CD14-positive monocyte (primary cell): ENCODE measurements at regions not wholly inside any gene's neighbourhood (a gene's known extent, or its start where the extent isn't known, plus 50 kb on each side); places are given as distances from the start of the nearest gene placed in this dataset.

ENCODE experiments used
- DNase-seq, 3 donors: peaks; one replicate each; pipeline ENCODE4 v3.0.0-alpha.2; 2011 to 2022
- H2AFZ ChIP-seq: 2 replicates; pipeline ENCODE4 v1.6.0; 2012; ENCODE audit warnings: mild to moderate bottlenecking, low read depth, low read length, inconsistent platforms; ENCODE audit not compliant: insufficient read depth, poor library complexity, severe bottlenecking
- H3K27ac ChIP-seq, 2 donors: 1 replicate in 1 of 2; 2 replicates in 1 of 2; pipeline ENCODE4 v1.5.1; 2012 to 2013; ENCODE audit warnings: low read length in 2 of 2, control low read depth in 1 of 2, inconsistent platforms in 1 of 2, low read depth in 1 of 2, mild to moderate bottlenecking in 1 of 2
- H3K27me3 ChIP-seq, 2 donors: one replicate each; pipeline versions ENCODE4 v1.6.0 to v1.6.1; 2011 to 2013; ENCODE audit warnings: low read length in 2 of 2; ENCODE audit not compliant: control insufficient read depth in 2 of 2, insufficient read depth in 2 of 2
- H3K36me3 ChIP-seq, 2 donors: replicated peaks in 1 of 2; 1 replicate in 1 of 2; 2 replicates in 1 of 2; pipeline versions ENCODE4 v1.5.1 to v1.6.1; 2012 to 2013; ENCODE audit warnings: low read length in 2 of 2, control low read depth in 1 of 2, inconsistent platforms in 1 of 2, mild to moderate bottlenecking in 1 of 2; ENCODE audit not compliant: insufficient read depth in 2 of 2, control insufficient read depth in 1 of 2
- H3K4me1 ChIP-seq, 2 donors: 1 replicate in 1 of 2; 2 replicates in 1 of 2; pipeline versions ENCODE4 v1.5.1 to v1.6.1; 2012 to 2013; ENCODE audit warnings: low read length in 2 of 2, control low read depth in 1 of 2, inconsistent platforms in 1 of 2, mild to moderate bottlenecking in 1 of 2, moderate library complexity in 1 of 2; ENCODE audit not compliant: insufficient read depth in 2 of 2, control insufficient read depth in 1 of 2
- H3K4me2 ChIP-seq: replicated peaks from 2 replicates; pipeline ENCODE3; 2012; ENCODE audit warnings: low read length, moderate library complexity, mild to moderate bottlenecking; ENCODE audit not compliant: poor library complexity, severe bottlenecking; ENCODE audit errors: extremely low read depth
- H3K4me3 ChIP-seq, 3 experiments: fragments of 200-600 bp in 1 of 3; sonication (generic) in 1 of 3; replicated peaks in 1 of 3; 1 replicate in 2 of 3; 2 replicates in 1 of 3; pipeline ENCODE4 v1.5.1; 2011 to 2013; ENCODE audit warnings: low read length in 3 of 3, mild to moderate bottlenecking in 3 of 3, control low read depth in 2 of 3, low read depth in 2 of 3, inconsistent platforms in 1 of 3, moderate library complexity in 1 of 3
- H3K79me2 ChIP-seq: 2 replicates; pipeline ENCODE4 v1.6.0; 2012; ENCODE audit warnings: mild to moderate bottlenecking, control low read depth, inconsistent platforms, low read length, moderate library complexity; ENCODE audit not compliant: insufficient read depth
- H3K9ac ChIP-seq: 2 replicates; pipeline ENCODE4 v1.6.0; 2017; ENCODE audit warnings: low read length, mild to moderate bottlenecking; ENCODE audit not compliant: insufficient read depth, poor library complexity, severe bottlenecking
- H3K9me3 ChIP-seq, 2 donors: replicated peaks in 1 of 2; 1 replicate in 1 of 2; 2 replicates in 1 of 2; pipeline versions ENCODE4 v1.5.1 to v1.6.1; 2012 to 2013; ENCODE audit warnings: low read length in 2 of 2, control low read depth in 1 of 2; ENCODE audit not compliant: control insufficient read depth in 1 of 2, insufficient read depth in 1 of 2
- H4K20me1 ChIP-seq: 2 replicates; pipeline ENCODE4 v1.6.0; 2012; ENCODE audit warnings: mild to moderate bottlenecking, low read length, control low read depth, moderate library complexity; ENCODE audit not compliant: insufficient read depth
- H3K27ac Mint-ChIP-seq, 7 donors: one replicate each; pipeline ENCODE4 v1.8.0; 2020; ENCODE audit warnings: mild to moderate bottlenecking in 7 of 7, mixed read lengths in 7 of 7, moderate library complexity in 6 of 7, inconsistent platforms in 2 of 7
- H3K27me3 Mint-ChIP-seq, 3 donors: one replicate each; pipeline ENCODE4 v1.8.0; 2021 to 2022; ENCODE audit warnings: low read depth in 3 of 3, mild to moderate bottlenecking in 3 of 3, mixed read lengths in 3 of 3, moderate library complexity in 3 of 3, inconsistent platforms in 1 of 3
- H3K36me3 Mint-ChIP-seq, 2 donors: one replicate each; pipeline ENCODE4 v1.8.0; 2020; ENCODE audit warnings: mixed read lengths in 2 of 2, inconsistent platforms in 1 of 2, mild to moderate bottlenecking in 1 of 2
- H3K4me1 Mint-ChIP-seq: one replicate; pipeline ENCODE4 v1.8.0; 2020; ENCODE audit warnings: mild to moderate bottlenecking, mixed read lengths
- H3K4me3 Mint-ChIP-seq, 2 donors: one replicate each; pipeline ENCODE4 v1.8.0; 2020; ENCODE audit warnings: mild to moderate bottlenecking in 2 of 2, mixed read lengths in 2 of 2, moderate library complexity in 1 of 2
- H3K9me3 Mint-ChIP-seq, 7 donors: one replicate each; pipeline ENCODE4 v1.8.0; 2020 to 2022; ENCODE audit warnings: mixed read lengths in 7 of 7, mild to moderate bottlenecking in 6 of 7, moderate library complexity in 6 of 7, inconsistent platforms in 2 of 7
- WGBS: methylation state at CpG from one replicate; pipeline ENCODE4 v1.1.5; 2013; ENCODE audit warnings: missing lambda C conversion rate; ENCODE audit not compliant: insufficient coverage; 5-methylcytosine and 5-hydroxymethylcytosine counted together
- intact Hi-C, 2 donors: fragments of 100-400 bp; cut with micrococcal nuclease; formaldehyde crosslinking; loops; one replicate each; pipeline versions ENCODE4 v1.15.0 to v1.15.1; 2023
- TF ChIP-seq, protein P1 (sequence below): fragments of 200-600 bp; IDR thresholded peaks from one replicate; pipeline ENCODE4 v1.8.0; 2022; ENCODE audit warnings: antibody characterized with exemption, mild to moderate bottlenecking

DNA sequence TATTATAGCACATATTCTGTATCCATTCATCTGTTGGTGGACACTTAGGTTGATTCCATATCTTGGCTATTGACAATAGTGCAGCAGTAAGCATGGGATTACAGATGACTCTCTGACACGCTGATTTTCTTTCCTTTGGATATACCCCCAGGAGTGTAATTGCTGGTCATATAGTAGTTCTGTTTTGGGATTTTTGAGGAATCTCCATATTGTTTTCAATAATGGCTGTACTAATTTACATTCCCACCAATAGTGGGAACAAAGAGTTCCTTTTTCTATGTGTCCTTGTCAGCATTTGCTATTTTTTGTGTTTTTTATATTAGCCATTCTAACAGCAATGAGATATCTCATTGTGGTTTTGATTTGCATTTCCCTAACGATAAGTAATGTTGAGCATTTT lies 309.0 kb upstream of the JARID2 start:
- no peak overlapping the region for H3K27ac ChIP-seq
- no CpG with 5 or more reads among the region's 2 CpGs for WGBS
- no peak overlapping the region for H3K4me2 ChIP-seq
- no peak overlapping the region for H2AFZ ChIP-seq
- H3K4me3 ChIP-seq = no peak overlapping the region
- no peaks in the 10 kb centered on the region for H3K36me3 ChIP-seq
- no peaks in the 10 kb centered on the region for H3K27me3 Mint-ChIP-seq
- H3K9me3 ChIP-seq = no peaks in the 10 kb centered on the region
- H3K4me1 Mint-ChIP-seq = peaks cover 21% of the 10 kb centered on the region
- peaks cover 9 to 11% of the 10 kb centered on the region in 2 donors for H3K4me1 ChIP-seq
- peaks cover 0 to under 1% of the 10 kb centered on the region in 2 donors for H3K36me3 Mint-ChIP-seq
- H3K9me3 Mint-ChIP-seq = peaks cover 0 to under 1% (median 0%) of the 10 kb centered on the region in 7 donors
- DNase-seq = no peak
- no peak overlapping the region for H3K9ac ChIP-seq
- no peaks in the 10 kb centered on the region for H3K27me3 ChIP-seq
- H3K79me2 ChIP-seq = no peaks in the 10 kb centered on the region
- intact Hi-C loops = no loop called here
- TF ChIP-seq, protein P1, sequence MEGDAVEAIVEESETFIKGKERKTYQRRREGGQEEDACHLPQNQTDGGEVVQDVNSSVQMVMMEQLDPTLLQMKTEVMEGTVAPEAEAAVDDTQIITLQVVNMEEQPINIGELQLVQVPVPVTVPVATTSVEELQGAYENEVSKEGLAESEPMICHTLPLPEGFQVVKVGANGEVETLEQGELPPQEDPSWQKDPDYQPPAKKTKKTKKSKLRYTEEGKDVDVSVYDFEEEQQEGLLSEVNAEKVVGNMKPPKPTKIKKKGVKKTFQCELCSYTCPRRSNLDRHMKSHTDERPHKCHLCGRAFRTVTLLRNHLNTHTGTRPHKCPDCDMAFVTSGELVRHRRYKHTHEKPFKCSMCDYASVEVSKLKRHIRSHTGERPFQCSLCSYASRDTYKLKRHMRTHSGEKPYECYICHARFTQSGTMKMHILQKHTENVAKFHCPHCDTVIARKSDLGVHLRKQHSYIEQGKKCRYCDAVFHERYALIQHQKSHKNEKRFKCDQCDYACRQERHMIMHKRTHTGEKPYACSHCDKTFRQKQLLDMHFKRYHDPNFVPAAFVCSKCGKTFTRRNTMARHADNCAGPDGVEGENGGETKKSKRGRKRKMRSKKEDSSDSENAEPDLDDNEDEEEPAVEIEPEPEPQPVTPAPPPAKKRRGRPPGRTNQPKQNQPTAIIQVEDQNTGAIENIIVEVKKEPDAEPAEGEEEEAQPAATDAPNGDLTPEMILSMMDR = no peak
- H3K27ac Mint-ChIP-seq = no peak overlapping the region
- no peak overlapping the region for H3K4me3 Mint-ChIP-seq
- H4K20me1 ChIP-seq = no peaks in the 10 kb centered on the region

DNA sequence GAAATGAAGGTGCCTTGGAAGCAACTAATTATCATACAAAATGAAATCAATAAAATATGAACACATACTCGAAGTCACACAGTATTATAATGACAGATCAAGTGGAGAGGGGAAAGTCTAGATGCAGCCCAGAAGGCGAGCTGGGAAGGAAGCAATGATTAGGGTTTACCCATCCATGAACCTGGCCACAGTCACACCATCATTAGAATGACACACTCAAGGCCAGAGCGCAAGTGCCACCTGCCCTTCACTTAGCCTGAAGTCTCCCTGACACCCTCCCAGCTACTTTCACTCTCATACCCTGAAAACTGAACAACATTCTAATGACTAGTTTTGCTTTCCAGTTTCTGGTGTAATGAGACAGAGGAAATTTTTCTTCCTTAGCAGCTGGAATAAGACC lies 302.8 kb upstream of the JARID2 start:
- Histone ChIP-seq H2AFZ (no peak overlapping the region), H3K4me2 (no peak overlapping the region), H3K4me1 (peaks cover 34 to 39% of the 10 kb centered on the region in 2 donors), H3K9me3 (no peaks in the 10 kb centered on the region), H3K4me3 (no peak overlapping the region), H3K9ac (no peak overlapping the region), H3K79me2 (no peaks in the 10 kb centered on the region), H3K27ac (no peak overlapping the region), H3K27me3 (no peaks in the 10 kb centered on the region), H4K20me1 (no peaks in the 10 kb centered on the region), H3K36me3 (no peaks in the 10 kb centered on the region)
- no CpG with 5 or more reads among the region's 3 CpGs for WGBS
- Mint-ChIP-seq H3K9me3 (no peaks in the 10 kb centered on the region), H3K27me3 (peaks cover 0 to 2% (median 0%) of the 10 kb centered on the region in 3 donors), H3K4me1 (peaks cover 52% of the 10 kb centered on the region), H3K4me3 (no peak overlapping the region), H3K27ac (no peak overlapping the region), H3K36me3 (peaks cover 0 to 1% of the 10 kb centered on the region in 2 donors)
- DNase-seq = no peak
- intact Hi-C loops = no loop called here
- TF ChIP-seq, protein P1 = no peak
